ENCODE measurements at regions not wholly inside any gene's neighbourhood (a gene's known extent, or its start where the extent isn't known, plus 50 kb on each side); places are given as distances from the start of the nearest gene placed in this dataset.

GRCh38 chr2:12227941-12228608, 481.6 kb downstream of the LPIN1 start:
- H3K36me3 ChIP-seq (replicated peaks in 1 of 2; ENCODE audit: control extremely low read depth in 1 of 2, control insufficient read depth in 1 of 2, extremely low read depth in 1 of 2, insufficient read depth in 2 of 2, low read length in 1 of 2), result no peaks in the 10 kb centered on the region
- no peak overlapping the region for H3K9ac ChIP-seq (ENCODE audit: low read length)
- no peak overlapping the region for H3K4me3 Mint-ChIP-seq
- no peaks in the 10 kb centered on the region for H3K4me1 Mint-ChIP-seq
- H4K20me1 ChIP-seq (ENCODE audit: control insufficient read depth, insufficient read depth, low read length, poor library complexity, severe bottlenecking), result no peaks in the 10 kb centered on the region
- H3K9me3 ChIP-seq (ENCODE audit: control extremely low read depth in 1 of 3, control insufficient read depth in 2 of 3, insufficient read depth in 1 of 3, low read length in 2 of 3), result peaks cover 7 to 30% (median 15%) of the 10 kb centered on the region in 3 donors
- intact Hi-C loops (cut with micrococcal nuclease), result no loop called here
- H3K27ac ChIP-seq (ENCODE audit: low read length in 2 of 2), result no peak overlapping the region
- H3K27ac Mint-ChIP-seq, result peak overlapping the region; percentile 6
- CTCF ChIA-PET, result no interaction called here
- H3K27me3 ChIP-seq (replicated peaks in 1 of 4; ENCODE audit: control extremely low read depth in 1 of 4, control insufficient read depth in 3 of 4, insufficient read depth in 4 of 4, low read length in 3 of 4), result no peaks in the 10 kb centered on the region
- ATAC-seq (ENCODE audit: low read depth), result no peak
- WGBS (ENCODE audit: insufficient coverage), result 100% methylated on average over 1 of the region's 4 CpGs
- POLR2A ChIA-PET, result no interaction called here
- no peaks in the 10 kb centered on the region for H3K4me1 ChIP-seq (ENCODE audit: control insufficient read depth in 2 of 2, insufficient read depth in 2 of 2, low read length in 2 of 2)
- no peak overlapping the region for H2AFZ ChIP-seq (ENCODE audit: insufficient read depth, low read depth, low read length, poor library complexity, severe bottlenecking)
- peaks cover 11% of the 10 kb centered on the region for H3K9me3 Mint-ChIP-seq (ENCODE audit: insufficient read depth)
- TF ChIP-seq CTCF (IDR thresholded peaks at IDR 0.05) (no peak), EZH2 (IDR thresholded peaks at IDR 0.05; ENCODE audit: borderline replicate concordance, insufficient read depth, low read depth, low read length, poor library complexity, severe bottlenecking) (no peak)
- no peaks in the 10 kb centered on the region for H3K27me3 Mint-ChIP-seq
- no peaks in the 10 kb centered on the region for H3K79me2 ChIP-seq (ENCODE audit: control insufficient read depth, insufficient read depth, low read length)
- no peak overlapping the region for H3K4me2 ChIP-seq (replicated peaks; ENCODE audit: low read depth, low read length, poor library complexity, severe bottlenecking)
- DNase-seq, result no peak
- H3K4me3 ChIP-seq (ENCODE audit: control extremely low read depth in 1 of 5, extremely low read depth in 1 of 5, insufficient read depth in 1 of 5, low read depth in 2 of 5, low read length in 4 of 5), result no peak overlapping the region

GRCh38 chr2:12231288-12231687, 484.9 kb downstream of the LPIN1 start:
- Histone ChIP-seq H3K4me1 (ENCODE audit: control insufficient read depth in 2 of 2, insufficient read depth in 2 of 2, low read length in 2 of 2) (no peaks in the 10 kb centered on the region), H3K27me3 (replicated peaks in 1 of 4; ENCODE audit: control extremely low read depth in 1 of 4, control insufficient read depth in 3 of 4, insufficient read depth in 4 of 4, low read length in 3 of 4) (no peaks in the 10 kb centered on the region), H3K9ac (ENCODE audit: low read length) (no peak overlapping the region), H3K4me3 (ENCODE audit: control extremely low read depth in 1 of 5, extremely low read depth in 1 of 5, insufficient read depth in 1 of 5, low read depth in 2 of 5, low read length in 4 of 5) (no peak overlapping the region), H3K36me3 (replicated peaks in 1 of 2; ENCODE audit: control extremely low read depth in 1 of 2, control insufficient read depth in 1 of 2, extremely low read depth in 1 of 2, insufficient read depth in 2 of 2, low read length in 1 of 2) (no peaks in the 10 kb centered on the region), H3K4me2 (replicated peaks; ENCODE audit: low read depth, low read length, poor library complexity, severe bottlenecking) (no peak overlapping the region), H3K9me3 (ENCODE audit: control extremely low read depth in 1 of 3, control insufficient read depth in 2 of 3, insufficient read depth in 1 of 3, low read length in 2 of 3) (no peaks in the 10 kb centered on the region), H3K79me2 (ENCODE audit: control insufficient read depth, insufficient read depth, low read length) (no peaks in the 10 kb centered on the region), H2AFZ (ENCODE audit: insufficient read depth, low read depth, low read length, poor library complexity, severe bottlenecking) (no peak overlapping the region), H4K20me1 (ENCODE audit: control insufficient read depth, insufficient read depth, low read length, poor library complexity, severe bottlenecking) (no peaks in the 10 kb centered on the region), H3K27ac (ENCODE audit: low read length in 2 of 2) (no peak overlapping the region)
- no peak for ATAC-seq (ENCODE audit: low read depth)
- Mint-ChIP-seq H3K4me3 (no peak overlapping the region), H3K27me3 (no peaks in the 10 kb centered on the region), H3K9me3 (ENCODE audit: insufficient read depth) (no peaks in the 10 kb centered on the region), H3K27ac (no peak overlapping the region), H3K4me1 (no peaks in the 10 kb centered on the region)
- ChIA-PET POLR2A (no interaction called here), CTCF (no interaction called here)
- WGBS (ENCODE audit: insufficient coverage), result no CpG with 5 or more reads among the region's 2 CpGs
- DNase-seq, result no peak
- intact Hi-C loops (cut with micrococcal nuclease), result no loop called here
- TF ChIP-seq EZH2 (IDR thresholded peaks at IDR 0.05; ENCODE audit: borderline replicate concordance, insufficient read depth, low read depth, low read length, poor library complexity, severe bottlenecking), result no peak

All from B cell (primary cell).